Stimulated activated naive B cell treated with anti-CD40 and anti-IgM and Interleukin-4, amounts not matched to agents 10 μg/mL and 1 μg/mL and 100 μg/mL, for 72 hours (primary cell): ENCODE measurements at regions not wholly inside any gene's neighbourhood (a gene's known extent, or its start where the extent isn't known, plus 50 kb on each side); places are given as distances from the start of the nearest gene placed in this dataset.

Experiments used
- ATAC-seq, 2 donors: fragments of 150-1000 bp; cut with Tn5 transposase; replicated peaks; 2 replicates each; pipeline ENCODE4 v1.10.0; 2021; ENCODE audit warnings: moderate library complexity in 1 of 2
- DNase-seq: peaks from one replicate; pipeline ENCODE4 v3.0.0; 2021
- H3K27ac Mint-ChIP-seq: one replicate; pipeline ENCODE4 v1.8.0; 2022; ENCODE audit warnings: mild to moderate bottlenecking, mixed read lengths
- H3K27me3 Mint-ChIP-seq, 2 donors: one replicate each; pipeline ENCODE4 v1.8.0; 2022; ENCODE audit warnings: mixed read lengths in 2 of 2
- H3K36me3 Mint-ChIP-seq, 2 donors: one replicate each; pipeline ENCODE4 v1.8.0; 2022; ENCODE audit warnings: mixed read lengths in 2 of 2, mild to moderate bottlenecking in 1 of 2
- H3K4me1 Mint-ChIP-seq, 2 donors: one replicate each; pipeline ENCODE4 v1.8.0; 2022; ENCODE audit warnings: mixed read lengths in 2 of 2, mild to moderate bottlenecking in 1 of 2
- H3K4me3 Mint-ChIP-seq, 2 donors: one replicate each; pipeline ENCODE4 v1.8.0; 2022; ENCODE audit warnings: mild to moderate bottlenecking in 2 of 2, mixed read lengths in 2 of 2, moderate library complexity in 1 of 2
- H3K9me3 Mint-ChIP-seq, 2 donors: one replicate each; pipeline ENCODE4 v1.8.0; 2022; ENCODE audit warnings: mixed read lengths in 2 of 2, mild to moderate bottlenecking in 1 of 2

DNA sequence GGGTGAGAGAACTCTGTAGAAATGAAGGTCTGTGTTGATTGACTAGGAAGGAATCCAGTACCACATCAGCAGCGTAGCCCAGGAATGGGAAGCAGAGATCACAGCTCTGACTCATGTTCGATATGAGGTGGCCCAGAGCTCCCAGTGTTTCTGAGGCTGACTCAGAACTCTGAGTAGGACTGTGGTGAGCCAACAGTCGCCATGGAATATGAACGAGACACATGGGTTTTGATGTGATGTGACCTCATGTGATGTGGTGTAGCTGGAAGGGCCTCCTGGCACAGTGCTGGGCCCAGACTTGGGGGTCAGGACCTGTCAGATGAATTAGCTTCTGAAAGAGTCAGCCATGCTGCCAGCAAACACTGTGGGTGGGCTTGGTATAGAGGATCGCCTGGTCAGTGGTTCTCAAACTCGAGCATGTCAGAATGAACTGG lies 237.0 kb downstream of the MRPL39 start:
- Mint-ChIP-seq H3K4me1 (peaks cover 3 to 10% of the 10 kb centered on the region in 2 donors), H3K9me3 (no peaks in the 10 kb centered on the region), H3K4me3 (no peak overlapping the region), H3K27ac (no peak overlapping the region), H3K27me3 (no peaks in the 10 kb centered on the region), H3K36me3 (peaks cover 1 to 12% of the 10 kb centered on the region in 2 donors)
- DNase-seq (no peak), ATAC-seq (no peak)

- H3K27ac Mint-ChIP-seq: no peak overlapping the region
These were observed 237.6 kb downstream of the MRPL39 start for GRCh38 chr21:25369524-25370300.

DNA sequence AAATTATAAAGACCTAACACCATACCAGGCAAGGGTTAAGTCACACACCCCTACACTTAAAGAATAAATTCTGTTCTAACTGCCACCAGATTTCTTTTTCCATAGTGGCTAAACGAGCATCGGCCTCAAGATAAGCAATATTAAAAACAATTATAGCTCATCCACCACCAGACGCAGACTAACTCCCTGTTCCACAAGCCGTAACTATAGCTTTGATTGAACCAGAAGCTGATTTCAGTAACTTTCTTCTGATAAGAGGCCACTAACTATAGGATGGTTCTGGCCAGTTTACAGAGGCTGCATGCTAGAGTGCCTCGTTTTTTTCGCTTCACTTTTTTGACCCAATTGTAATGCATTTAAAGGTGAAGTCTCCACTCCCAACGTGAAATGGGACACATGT lies 238.8 kb downstream of the MRPL39 start:
- H3K9me3 Mint-ChIP-seq: no peaks in the 10 kb centered on the region
- DNase-seq (no peak), ATAC-seq (no peak)
- H3K4me1 Mint-ChIP-seq: peaks cover 0 to 6% of the 10 kb centered on the region in 2 donors
- H3K36me3 Mint-ChIP-seq: peaks cover 0 to 12% of the 10 kb centered on the region in 2 donors
- H3K4me3 Mint-ChIP-seq: no peak overlapping the region
- no peaks in the 10 kb centered on the region for H3K27me3 Mint-ChIP-seq
- H3K27ac Mint-ChIP-seq: no peak overlapping the region

More at GRCh38 chr21:25369524-25370300, 237.6 kb downstream of the MRPL39 start:
- DNase-seq (no peak), ATAC-seq (no peak)
- Mint-ChIP-seq H3K9me3 (no peaks in the 10 kb centered on the region), H3K36me3 (peaks cover 1 to 12% of the 10 kb centered on the region in 2 donors), H3K27me3 (no peaks in the 10 kb centered on the region), H3K4me1 (peaks cover 3 to 10% of the 10 kb centered on the region in 2 donors), H3K4me3 (no peak overlapping the region)

DNA sequence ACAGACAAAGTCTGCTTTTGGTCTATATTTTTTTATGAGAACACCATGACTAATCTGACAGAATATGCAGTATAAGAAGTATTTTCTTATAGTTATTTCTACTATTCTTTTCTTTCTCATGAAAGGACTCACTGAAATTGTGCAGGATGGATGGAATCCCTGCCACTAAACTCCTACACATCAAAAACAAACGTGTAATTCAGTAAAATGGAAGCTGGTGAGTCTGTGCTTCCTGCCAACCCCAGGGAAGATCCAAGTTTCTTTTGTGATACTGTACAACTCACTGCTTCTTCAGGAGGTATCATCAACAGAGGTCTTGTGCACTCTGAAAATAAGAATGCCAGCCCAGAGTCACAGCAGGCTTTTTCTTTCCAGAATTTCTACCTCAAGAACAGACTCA lies 241.2 kb downstream of the MRPL39 start:
- ATAC-seq: no peak
- H3K27me3 Mint-ChIP-seq: no peaks in the 10 kb centered on the region
- DNase-seq: no peak
- H3K27ac Mint-ChIP-seq: no peak overlapping the region
- H3K4me3 Mint-ChIP-seq: no peak overlapping the region
- peaks cover 0 to 11% of the 10 kb centered on the region in 2 donors for H3K36me3 Mint-ChIP-seq
- peaks cover 3 to 9% of the 10 kb centered on the region in 2 donors for H3K4me1 Mint-ChIP-seq
- H3K9me3 Mint-ChIP-seq: no peaks in the 10 kb centered on the region

DNA sequence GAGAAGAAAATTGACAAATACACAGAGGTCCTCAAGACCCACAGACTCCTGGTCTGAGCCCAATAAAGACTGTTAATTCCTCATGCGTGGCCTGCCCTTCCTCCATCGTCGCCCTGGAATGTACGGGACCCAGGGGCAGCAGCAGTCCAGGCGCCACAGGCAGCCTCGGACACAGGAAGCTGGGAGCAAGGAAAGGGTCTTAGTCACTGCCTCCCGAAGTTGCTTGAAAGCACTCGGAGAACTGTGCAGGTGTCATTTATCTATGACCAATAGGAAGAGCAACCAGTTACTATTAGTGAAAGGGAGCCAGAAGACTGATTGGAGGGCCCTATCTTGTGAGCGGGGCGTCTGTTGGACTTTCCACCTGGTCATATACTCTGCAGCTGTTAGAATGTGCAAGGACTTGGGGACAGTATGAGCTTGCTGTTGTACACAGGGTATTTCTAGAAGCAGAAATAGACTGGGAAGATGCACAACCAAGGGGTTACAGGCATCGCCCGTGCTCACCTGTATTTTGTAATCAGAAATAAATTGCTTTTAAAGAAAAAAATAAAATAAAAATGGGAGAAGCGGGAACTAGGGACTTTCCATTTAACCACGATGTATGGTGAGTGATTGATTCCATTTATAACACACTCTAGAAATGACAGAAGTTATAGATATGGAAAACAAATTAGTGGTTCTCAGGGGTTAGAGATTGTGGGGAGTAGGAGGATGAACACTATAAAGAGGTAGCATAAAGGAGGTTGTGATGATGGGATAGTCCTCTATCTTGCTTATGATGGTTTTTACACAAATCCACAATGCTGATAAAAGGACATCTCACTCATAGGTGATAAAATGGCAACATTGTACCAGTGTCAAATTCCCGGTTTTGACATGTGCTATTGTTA lies 244.7 kb downstream of the MRPL39 start:
- H3K27me3 Mint-ChIP-seq: no peaks in the 10 kb centered on the region
- H3K36me3 Mint-ChIP-seq: peaks cover 12 to 22% of the 10 kb centered on the region in 2 donors
- peak; percentile 63 to 77 for ATAC-seq
- no peak overlapping the region for H3K27ac Mint-ChIP-seq
- peaks cover 3 to 11% of the 10 kb centered on the region in 2 donors for H3K4me1 Mint-ChIP-seq
- H3K9me3 Mint-ChIP-seq: peaks cover 2 to 4% of the 10 kb centered on the region in 2 donors
- DNase-seq: no peak
- H3K4me3 Mint-ChIP-seq: no peak overlapping the region

GRCh38 chr21:25361765-25362164 lies 245.5 kb downstream of the MRPL39 start:
- H3K27me3 Mint-ChIP-seq: no peaks in the 10 kb centered on the region
- ATAC-seq: no peak
- no peak overlapping the region for H3K4me3 Mint-ChIP-seq
- no peak for DNase-seq
- no peak overlapping the region for H3K27ac Mint-ChIP-seq
- peaks cover 3 to 16% of the 10 kb centered on the region in 2 donors for H3K4me1 Mint-ChIP-seq
- peaks cover 16 to 30% of the 10 kb centered on the region in 2 donors for H3K36me3 Mint-ChIP-seq
- H3K9me3 Mint-ChIP-seq: peaks cover 2 to 4% of the 10 kb centered on the region in 2 donors

DNA sequence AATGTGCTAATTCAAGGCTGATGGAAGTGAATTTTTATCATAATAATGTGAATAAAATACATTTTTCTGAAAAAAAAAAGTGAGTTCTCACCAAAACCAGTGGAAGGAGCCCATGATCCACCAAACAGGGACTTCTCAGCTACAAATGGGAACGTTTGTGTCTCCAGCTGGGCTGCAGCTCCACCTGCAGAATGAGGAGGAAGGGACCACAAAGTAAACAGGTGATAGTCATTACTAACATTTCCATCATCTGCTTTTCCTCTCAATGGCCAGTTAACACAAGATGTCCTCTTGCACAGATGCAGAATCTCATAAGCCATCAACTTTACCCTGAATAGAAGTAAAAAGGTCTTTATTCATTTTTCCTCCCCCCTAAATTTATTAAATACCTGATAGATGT lies 246.2 kb downstream of the MRPL39 start:
- Mint-ChIP-seq H3K4me1 (peaks cover 3 to 16% of the 10 kb centered on the region in 2 donors), H3K9me3 (peaks cover 2 to 4% of the 10 kb centered on the region in 2 donors), H3K36me3 (peaks cover 16 to 34% of the 10 kb centered on the region in 2 donors), H3K27me3 (no peaks in the 10 kb centered on the region), H3K27ac (no peak overlapping the region), H3K4me3 (no peak overlapping the region)
- DNase-seq (no peak), ATAC-seq (no peak)

DNA sequence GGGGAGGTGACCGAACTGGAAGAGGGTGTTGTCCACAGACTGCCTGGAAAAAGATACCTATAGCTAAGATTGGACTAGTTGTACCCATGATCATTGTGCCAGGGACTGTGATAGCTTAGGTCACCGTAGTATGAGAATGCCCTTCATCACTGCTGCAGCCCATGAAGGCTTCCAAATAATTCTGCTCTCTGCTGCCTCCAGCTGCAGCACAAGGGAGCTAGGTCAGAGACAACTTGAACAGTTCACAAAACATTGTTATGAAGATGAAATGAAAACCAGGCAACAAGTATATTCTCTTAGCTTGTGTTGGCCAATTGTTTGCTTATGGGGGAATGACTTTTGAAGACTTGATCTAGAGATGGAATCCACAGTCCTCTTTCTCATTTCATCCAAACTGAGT lies 246.7 kb downstream of the MRPL39 start:
- H3K4me3 Mint-ChIP-seq: no peak overlapping the region
- DNase-seq (no peak), ATAC-seq (peak; percentile 60 to 67)
- no peaks in the 10 kb centered on the region for H3K27me3 Mint-ChIP-seq
- no peak overlapping the region for H3K27ac Mint-ChIP-seq
- peaks cover 16 to 34% of the 10 kb centered on the region in 2 donors for H3K36me3 Mint-ChIP-seq
- peaks cover 3 to 16% of the 10 kb centered on the region in 2 donors for H3K4me1 Mint-ChIP-seq
- H3K9me3 Mint-ChIP-seq: peaks cover 2 to 4% of the 10 kb centered on the region in 2 donors

DNA sequence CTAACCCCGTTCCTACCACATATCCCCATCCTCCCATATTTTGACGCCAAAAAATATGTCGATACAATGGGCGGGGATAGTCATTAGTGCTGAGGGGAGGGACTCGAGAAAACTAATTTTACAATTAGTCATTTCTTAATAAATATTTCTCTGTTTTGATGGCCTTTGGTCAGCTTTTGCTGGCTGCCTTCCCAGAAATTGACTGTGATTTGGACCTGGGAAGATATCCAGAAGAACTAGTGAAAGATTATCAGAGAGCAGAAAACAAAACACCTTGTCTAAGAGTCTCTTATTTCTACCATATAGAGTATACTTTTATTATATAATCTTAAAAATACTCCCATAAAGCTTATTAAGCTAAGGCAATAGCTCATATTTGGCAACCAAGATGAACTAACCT lies 247.6 kb downstream of the MRPL39 start:
- ATAC-seq (no peak), DNase-seq (no peak)
- no peak overlapping the region for H3K27ac Mint-ChIP-seq
- peaks cover 3 to 16% of the 10 kb centered on the region in 2 donors for H3K4me1 Mint-ChIP-seq
- no peak overlapping the region for H3K4me3 Mint-ChIP-seq
- H3K27me3 Mint-ChIP-seq: no peaks in the 10 kb centered on the region
- H3K9me3 Mint-ChIP-seq: peaks cover 2 to 4% of the 10 kb centered on the region in 2 donors
- H3K36me3 Mint-ChIP-seq: peaks cover 16 to 34% of the 10 kb centered on the region in 2 donors

- H3K4me3 Mint-ChIP-seq: no peak overlapping the region
- no peaks in the 10 kb centered on the region for H3K27me3 Mint-ChIP-seq
- peak; percentile 1 for DNase-seq
- H3K9me3 Mint-ChIP-seq: peaks cover 0 to 12% of the 10 kb centered on the region in 2 donors
- ATAC-seq: peak in 1 of 2 donors; percentile 53
- peaks cover 4 to 10% of the 10 kb centered on the region in 2 donors for H3K4me1 Mint-ChIP-seq
- H3K27ac Mint-ChIP-seq: no peak overlapping the region
- peaks cover 12 to 46% of the 10 kb centered on the region in 2 donors for H3K36me3 Mint-ChIP-seq
These were observed 257.2 kb downstream of the MRPL39 start for GRCh38 chr21:25350056-25350455.

DNA sequence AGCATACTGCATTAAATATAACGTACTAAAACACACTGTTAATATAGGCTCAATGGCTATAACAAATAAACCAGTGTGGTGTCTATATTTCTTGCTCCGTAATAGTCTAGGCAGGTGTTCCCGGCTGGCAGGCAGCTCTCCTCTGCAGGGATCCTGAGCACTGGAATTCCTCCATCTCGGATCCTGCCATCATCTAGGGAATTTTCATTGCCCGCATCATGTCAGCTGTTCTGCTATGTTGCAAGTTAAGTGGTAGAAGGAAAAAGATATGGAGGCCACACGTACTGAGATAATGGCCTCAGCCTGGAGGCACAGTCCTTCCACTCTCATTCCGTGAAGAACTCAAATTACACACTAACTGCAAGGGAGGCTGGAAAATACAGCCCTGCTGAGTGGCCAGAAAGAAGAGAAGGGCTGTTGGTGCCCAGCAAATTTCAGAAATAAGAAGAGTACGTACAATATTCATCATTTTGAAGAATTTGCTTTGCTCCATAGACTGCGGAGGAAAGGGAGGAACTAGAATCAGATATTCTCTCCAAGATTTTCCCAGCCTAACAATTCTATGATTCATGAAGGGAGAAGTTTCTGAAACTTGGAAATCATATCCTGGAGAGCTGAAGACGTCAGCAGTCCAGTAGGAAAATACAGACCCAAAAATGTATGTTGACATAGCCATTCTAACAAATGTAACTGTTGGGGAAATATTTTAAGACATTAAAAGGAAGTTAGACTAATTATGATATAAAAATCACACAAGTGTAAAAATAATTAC lies 263.3 kb downstream of the MRPL39 start:
- no peak overlapping the region for H3K27ac Mint-ChIP-seq
- H3K36me3 Mint-ChIP-seq: peaks cover 14 to 37% of the 10 kb centered on the region in 2 donors
- no peak for DNase-seq
- H3K9me3 Mint-ChIP-seq: peaks cover 0 to 3% of the 10 kb centered on the region in 2 donors
- H3K4me3 Mint-ChIP-seq: no peak overlapping the region
- H3K27me3 Mint-ChIP-seq: no peaks in the 10 kb centered on the region
- no peaks in the 10 kb centered on the region for H3K4me1 Mint-ChIP-seq
- no peak for ATAC-seq

- Mint-ChIP-seq H3K9me3 (no peaks in the 10 kb centered on the region), H3K4me3 (no peak overlapping the region), H3K27ac (no peak overlapping the region), H3K4me1 (no peaks in the 10 kb centered on the region), H3K36me3 (peaks cover 9 to 29% of the 10 kb centered on the region in 2 donors), H3K27me3 (no peaks in the 10 kb centered on the region)
- DNase-seq (no peak), ATAC-seq (no peak)
These were observed 264.5 kb downstream of the MRPL39 start for GRCh38 chr21:25342816-25343215.

DNA sequence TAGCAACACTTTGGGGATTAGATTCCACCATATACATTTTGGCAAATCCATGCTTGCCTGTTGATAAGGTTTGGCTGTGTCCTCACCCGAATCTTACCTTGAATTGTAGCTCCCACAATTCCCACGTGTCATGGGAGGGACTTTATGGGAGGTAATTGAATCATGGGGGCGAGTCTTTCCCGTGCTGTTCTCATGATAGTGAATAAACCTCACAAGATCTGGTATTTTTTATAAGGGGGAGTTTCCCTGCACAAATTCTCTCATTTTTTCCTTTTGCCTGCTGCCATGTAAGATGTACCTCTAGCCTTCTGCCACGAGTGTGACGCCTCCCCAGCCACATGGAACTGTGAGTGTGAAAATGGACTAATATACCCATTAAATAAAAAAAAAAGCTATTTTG lies 265.3 kb downstream of the MRPL39 start:
- H3K27me3 Mint-ChIP-seq: no peaks in the 10 kb centered on the region
- H3K9me3 Mint-ChIP-seq: no peaks in the 10 kb centered on the region
- ATAC-seq (no peak), DNase-seq (no peak)
- no peaks in the 10 kb centered on the region for H3K4me1 Mint-ChIP-seq
- H3K36me3 Mint-ChIP-seq: peaks cover 7 to 20% of the 10 kb centered on the region in 2 donors
- H3K27ac Mint-ChIP-seq: no peak overlapping the region
- no peak overlapping the region for H3K4me3 Mint-ChIP-seq

DNA sequence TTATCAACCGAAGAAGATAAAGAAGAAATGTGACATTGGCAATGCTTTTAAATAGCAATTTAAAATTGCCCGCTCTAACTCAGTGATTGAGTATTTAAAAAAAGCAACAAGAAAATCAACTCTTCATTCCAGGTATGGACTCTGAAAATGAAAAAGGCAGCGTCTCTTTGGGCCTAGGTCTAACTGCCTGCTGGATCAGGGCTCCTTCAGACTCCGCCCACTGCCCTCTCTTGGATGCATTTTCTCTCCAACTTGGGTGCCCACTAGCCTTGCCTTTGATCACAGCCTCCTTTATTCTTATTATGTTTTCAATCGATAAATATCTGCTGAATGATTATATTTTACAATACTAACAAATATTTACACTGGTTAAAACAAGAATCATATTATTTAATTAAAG lies 268.9 kb downstream of the MRPL39 start:
- H3K4me3 Mint-ChIP-seq: no peak overlapping the region
- H3K9me3 Mint-ChIP-seq: peaks cover 1 to 8% of the 10 kb centered on the region in 2 donors
- no peaks in the 10 kb centered on the region for H3K27me3 Mint-ChIP-seq
- H3K27ac Mint-ChIP-seq: no peak overlapping the region
- no peak for ATAC-seq
- DNase-seq: no peak
- H3K36me3 Mint-ChIP-seq: peaks cover 4 to 23% of the 10 kb centered on the region in 2 donors
- H3K4me1 Mint-ChIP-seq: peaks cover 0 to 3% of the 10 kb centered on the region in 2 donors
